ENCODE measurements at regions not wholly inside any gene's neighbourhood (a gene's known extent, or its start where the extent isn't known, plus 50 kb on each side); places are given as distances from the start of the nearest gene placed in this dataset.
"Not testable (repeated sequence)": the region's sequence is repeated elsewhere in the genome, so short reads cannot be mapped to it uniquely, and the experiment has no call there.

DNA sequence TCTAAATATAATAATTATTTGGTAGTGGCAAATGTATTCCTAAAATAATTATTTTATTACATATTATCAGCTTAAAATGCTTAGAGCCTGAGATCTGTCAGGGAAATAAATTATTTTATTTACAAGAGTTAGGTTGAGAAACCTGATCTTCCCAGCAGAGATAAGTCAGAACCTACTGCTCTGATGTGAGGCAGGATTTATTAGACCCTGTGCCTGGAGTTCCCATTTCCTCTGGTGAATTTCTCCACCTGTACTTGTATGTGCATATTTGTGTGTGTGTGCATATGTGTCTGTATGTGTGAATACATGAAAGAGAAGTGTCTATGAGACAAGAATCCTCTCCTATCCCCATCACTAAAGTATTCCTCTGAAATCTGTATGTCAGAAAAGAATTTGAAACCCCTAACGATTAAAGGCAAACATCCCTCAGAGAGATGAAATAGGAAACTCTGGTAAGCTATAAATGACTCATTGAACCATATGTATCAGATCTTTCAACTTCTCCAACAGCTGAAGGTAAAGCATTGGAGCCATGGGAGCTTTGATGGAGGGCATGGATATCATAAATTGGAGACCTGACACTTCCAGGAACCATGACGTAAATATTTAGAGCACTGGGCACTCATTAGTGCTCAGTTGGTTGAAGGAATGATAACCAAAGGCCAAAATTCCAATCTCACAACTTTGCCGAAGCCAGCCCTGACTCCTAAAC is 190.9 kb downstream of the XPNPEP1 start:
- WGBS, result 76% methylated on average over 3 of the region's 3 CpGs
- Histone ChIP-seq H3K9me3 (ENCODE audit: control insufficient read depth in 4 of 4, low read length in 3 of 4) (no peaks in the 10 kb centered on the region), H3K4me1 (ENCODE audit: control insufficient read depth in 4 of 4, insufficient read depth in 4 of 4, low read length in 3 of 4) (no peaks in the 10 kb centered on the region), H3K9ac (ENCODE audit: low read depth in 1 of 2, low read length in 2 of 2) (no peak overlapping the region), H3K4me3 (ENCODE audit: low read depth in 1 of 3, low read length in 3 of 3) (no peak overlapping the region), H3K27me3 (ENCODE audit: control insufficient read depth in 4 of 4, insufficient read depth in 4 of 4, low read length in 3 of 4) (no peaks in the 10 kb centered on the region), H3K36me3 (ENCODE audit: control insufficient read depth in 4 of 4, insufficient read depth in 3 of 4, low read depth in 1 of 4, low read length in 3 of 4) (no peaks in the 10 kb centered on the region), H3K27ac (ENCODE audit: low read depth in 1 of 2, low read length in 2 of 2) (no peak overlapping the region)
- TF ChIP-seq, protein P1, sequence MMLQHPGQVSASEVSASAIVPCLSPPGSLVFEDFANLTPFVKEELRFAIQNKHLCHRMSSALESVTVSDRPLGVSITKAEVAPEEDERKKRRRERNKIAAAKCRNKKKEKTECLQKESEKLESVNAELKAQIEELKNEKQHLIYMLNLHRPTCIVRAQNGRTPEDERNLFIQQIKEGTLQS (IDR thresholded peaks at IDR 0.05), result no peak
- no peak for TF ChIP-seq HNF4G (IDR thresholded peaks at IDR 0.05)
- no peak for TF ChIP-seq HNF4A (conservative IDR thresholded peaks at IDR 0.05)
- TF ChIP-seq, protein P2, sequence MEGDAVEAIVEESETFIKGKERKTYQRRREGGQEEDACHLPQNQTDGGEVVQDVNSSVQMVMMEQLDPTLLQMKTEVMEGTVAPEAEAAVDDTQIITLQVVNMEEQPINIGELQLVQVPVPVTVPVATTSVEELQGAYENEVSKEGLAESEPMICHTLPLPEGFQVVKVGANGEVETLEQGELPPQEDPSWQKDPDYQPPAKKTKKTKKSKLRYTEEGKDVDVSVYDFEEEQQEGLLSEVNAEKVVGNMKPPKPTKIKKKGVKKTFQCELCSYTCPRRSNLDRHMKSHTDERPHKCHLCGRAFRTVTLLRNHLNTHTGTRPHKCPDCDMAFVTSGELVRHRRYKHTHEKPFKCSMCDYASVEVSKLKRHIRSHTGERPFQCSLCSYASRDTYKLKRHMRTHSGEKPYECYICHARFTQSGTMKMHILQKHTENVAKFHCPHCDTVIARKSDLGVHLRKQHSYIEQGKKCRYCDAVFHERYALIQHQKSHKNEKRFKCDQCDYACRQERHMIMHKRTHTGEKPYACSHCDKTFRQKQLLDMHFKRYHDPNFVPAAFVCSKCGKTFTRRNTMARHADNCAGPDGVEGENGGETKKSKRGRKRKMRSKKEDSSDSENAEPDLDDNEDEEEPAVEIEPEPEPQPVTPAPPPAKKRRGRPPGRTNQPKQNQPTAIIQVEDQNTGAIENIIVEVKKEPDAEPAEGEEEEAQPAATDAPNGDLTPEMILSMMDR (IDR thresholded peaks at IDR 0.05; ENCODE audit: low read depth, low read length, missing input control), result no peak
- TF ChIP-seq GABPA (IDR thresholded peaks at IDR 0.05 in 1 of 2, conservative IDR thresholded peaks at IDR 0.05 in 1 of 2), result no peak
- TF ChIP-seq, protein P3, sequence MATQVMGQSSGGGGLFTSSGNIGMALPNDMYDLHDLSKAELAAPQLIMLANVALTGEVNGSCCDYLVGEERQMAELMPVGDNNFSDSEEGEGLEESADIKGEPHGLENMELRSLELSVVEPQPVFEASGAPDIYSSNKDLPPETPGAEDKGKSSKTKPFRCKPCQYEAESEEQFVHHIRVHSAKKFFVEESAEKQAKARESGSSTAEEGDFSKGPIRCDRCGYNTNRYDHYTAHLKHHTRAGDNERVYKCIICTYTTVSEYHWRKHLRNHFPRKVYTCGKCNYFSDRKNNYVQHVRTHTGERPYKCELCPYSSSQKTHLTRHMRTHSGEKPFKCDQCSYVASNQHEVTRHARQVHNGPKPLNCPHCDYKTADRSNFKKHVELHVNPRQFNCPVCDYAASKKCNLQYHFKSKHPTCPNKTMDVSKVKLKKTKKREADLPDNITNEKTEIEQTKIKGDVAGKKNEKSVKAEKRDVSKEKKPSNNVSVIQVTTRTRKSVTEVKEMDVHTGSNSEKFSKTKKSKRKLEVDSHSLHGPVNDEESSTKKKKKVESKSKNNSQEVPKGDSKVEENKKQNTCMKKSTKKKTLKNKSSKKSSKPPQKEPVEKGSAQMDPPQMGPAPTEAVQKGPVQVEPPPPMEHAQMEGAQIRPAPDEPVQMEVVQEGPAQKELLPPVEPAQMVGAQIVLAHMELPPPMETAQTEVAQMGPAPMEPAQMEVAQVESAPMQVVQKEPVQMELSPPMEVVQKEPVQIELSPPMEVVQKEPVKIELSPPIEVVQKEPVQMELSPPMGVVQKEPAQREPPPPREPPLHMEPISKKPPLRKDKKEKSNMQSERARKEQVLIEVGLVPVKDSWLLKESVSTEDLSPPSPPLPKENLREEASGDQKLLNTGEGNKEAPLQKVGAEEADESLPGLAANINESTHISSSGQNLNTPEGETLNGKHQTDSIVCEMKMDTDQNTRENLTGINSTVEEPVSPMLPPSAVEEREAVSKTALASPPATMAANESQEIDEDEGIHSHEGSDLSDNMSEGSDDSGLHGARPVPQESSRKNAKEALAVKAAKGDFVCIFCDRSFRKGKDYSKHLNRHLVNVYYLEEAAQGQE (IDR thresholded peaks at IDR 0.05), result no peak
- no peak for TF ChIP-seq NR2F2 (IDR thresholded peaks at IDR 0.05)
- no peak for TF ChIP-seq RXRA (IDR thresholded peaks at IDR 0.05)
- TF ChIP-seq FOXA1 (IDR thresholded peaks at IDR 0.05), result no peak
- no peak for TF ChIP-seq FOXA2 (IDR thresholded peaks at IDR 0.05)
- TF ChIP-seq, protein P4, sequence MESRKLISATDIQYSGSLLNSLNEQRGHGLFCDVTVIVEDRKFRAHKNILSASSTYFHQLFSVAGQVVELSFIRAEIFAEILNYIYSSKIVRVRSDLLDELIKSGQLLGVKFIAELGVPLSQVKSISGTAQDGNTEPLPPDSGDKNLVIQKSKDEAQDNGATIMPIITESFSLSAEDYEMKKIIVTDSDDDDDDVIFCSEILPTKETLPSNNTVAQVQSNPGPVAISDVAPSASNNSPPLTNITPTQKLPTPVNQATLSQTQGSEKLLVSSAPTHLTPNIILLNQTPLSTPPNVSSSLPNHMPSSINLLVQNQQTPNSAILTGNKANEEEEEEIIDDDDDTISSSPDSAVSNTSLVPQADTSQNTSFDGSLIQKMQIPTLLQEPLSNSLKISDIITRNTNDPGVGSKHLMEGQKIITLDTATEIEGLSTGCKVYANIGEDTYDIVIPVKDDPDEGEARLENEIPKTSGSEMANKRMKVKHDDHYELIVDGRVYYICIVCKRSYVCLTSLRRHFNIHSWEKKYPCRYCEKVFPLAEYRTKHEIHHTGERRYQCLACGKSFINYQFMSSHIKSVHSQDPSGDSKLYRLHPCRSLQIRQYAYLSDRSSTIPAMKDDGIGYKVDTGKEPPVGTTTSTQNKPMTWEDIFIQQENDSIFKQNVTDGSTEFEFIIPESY (IDR thresholded peaks at IDR 0.05), result no peak
- TF ChIP-seq, protein P5, sequence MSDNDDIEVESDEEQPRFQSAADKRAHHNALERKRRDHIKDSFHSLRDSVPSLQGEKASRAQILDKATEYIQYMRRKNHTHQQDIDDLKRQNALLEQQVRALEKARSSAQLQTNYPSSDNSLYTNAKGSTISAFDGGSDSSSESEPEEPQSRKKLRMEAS (IDR thresholded peaks at IDR 0.05), result no peak
- TF ChIP-seq YY1 (IDR thresholded peaks at IDR 0.05), result no peak
- no peak for TF ChIP-seq EGR1 (IDR thresholded peaks at IDR 0.05; ENCODE audit: low read depth in 2 of 2)
- no peak for TF ChIP-seq TAF1 (conservative IDR thresholded peaks at IDR 0.05)
- no peak for TF ChIP-seq RAD21 (IDR thresholded peaks at IDR 0.05)
- TF ChIP-seq JUND (IDR thresholded peaks at IDR 0.05), result no peak
- TF ChIP-seq SP1 (IDR thresholded peaks at IDR 0.05), result no peak
- no peak for DNase-seq (ENCODE audit: low spot score)

DNA sequence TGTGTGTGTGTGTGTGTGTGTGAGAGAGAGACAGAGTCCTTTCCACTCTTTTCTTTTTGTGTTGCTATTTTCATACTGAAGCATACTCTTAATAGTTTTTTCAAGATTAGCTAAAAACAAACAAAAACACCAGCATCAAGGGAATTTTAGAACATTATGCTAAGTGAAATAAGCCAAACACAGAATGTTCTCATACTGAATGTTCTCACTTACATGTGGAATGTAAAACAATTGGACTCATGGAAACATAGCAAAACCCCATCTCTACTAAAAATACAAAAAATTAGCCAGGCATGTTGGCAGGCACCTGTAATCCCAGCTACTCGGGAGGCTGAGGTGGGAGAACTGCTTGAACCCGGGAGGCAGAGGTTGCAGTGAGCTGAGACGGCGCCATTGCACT is 193.4 kb downstream of the XPNPEP1 start:
- WGBS, result 78% methylated on average over 4 of the region's 4 CpGs
- H3K9me3 ChIP-seq (ENCODE audit: control insufficient read depth in 4 of 4, low read length in 3 of 4); H3K27ac ChIP-seq (ENCODE audit: low read depth in 1 of 2, low read length in 2 of 2); H3K27me3 ChIP-seq (ENCODE audit: control insufficient read depth in 4 of 4, insufficient read depth in 4 of 4, low read length in 3 of 4); H3K4me1 ChIP-seq (ENCODE audit: control insufficient read depth in 4 of 4, insufficient read depth in 4 of 4, low read length in 3 of 4); H3K9ac ChIP-seq (ENCODE audit: low read depth in 1 of 2, low read length in 2 of 2); DNase-seq (ENCODE audit: low spot score); H3K36me3 ChIP-seq (ENCODE audit: control insufficient read depth in 4 of 4, insufficient read depth in 3 of 4, low read depth in 1 of 4, low read length in 3 of 4); H3K4me3 ChIP-seq (ENCODE audit: low read depth in 1 of 3, low read length in 3 of 3): not testable (repeated sequence)

All from liver (tissue), 8 donors.